Testis (tissue), 2 donors: ENCODE measurements at regions not wholly inside any gene's neighbourhood (a gene's known extent, or its start where the extent isn't known, plus 50 kb on each side); places are given as distances from the start of the nearest gene placed in this dataset.

ENCODE experiments used
- POLR2A ChIP-seq: fragments of 450-650 bp; IDR thresholded peaks from one replicate; pipeline ENCODE4 v1.6.1; 2017; ENCODE audit warnings: antibody characterized with exemption, mild to moderate bottlenecking, moderate library complexity
- TF ChIP-seq, protein P1 (sequence below), 3 experiments: fragments of 450-650 bp in 2 of 3; fragments of 200-600 bp in 1 of 3; sonication (generic) in 1 of 3; IDR thresholded peaks; one replicate each; pipeline ENCODE4 v1.5.1; 2016 to 2019; ENCODE audit warnings: antibody characterized with exemption in 3 of 3, mild to moderate bottlenecking in 2 of 3, moderate library complexity in 1 of 3

DNA sequence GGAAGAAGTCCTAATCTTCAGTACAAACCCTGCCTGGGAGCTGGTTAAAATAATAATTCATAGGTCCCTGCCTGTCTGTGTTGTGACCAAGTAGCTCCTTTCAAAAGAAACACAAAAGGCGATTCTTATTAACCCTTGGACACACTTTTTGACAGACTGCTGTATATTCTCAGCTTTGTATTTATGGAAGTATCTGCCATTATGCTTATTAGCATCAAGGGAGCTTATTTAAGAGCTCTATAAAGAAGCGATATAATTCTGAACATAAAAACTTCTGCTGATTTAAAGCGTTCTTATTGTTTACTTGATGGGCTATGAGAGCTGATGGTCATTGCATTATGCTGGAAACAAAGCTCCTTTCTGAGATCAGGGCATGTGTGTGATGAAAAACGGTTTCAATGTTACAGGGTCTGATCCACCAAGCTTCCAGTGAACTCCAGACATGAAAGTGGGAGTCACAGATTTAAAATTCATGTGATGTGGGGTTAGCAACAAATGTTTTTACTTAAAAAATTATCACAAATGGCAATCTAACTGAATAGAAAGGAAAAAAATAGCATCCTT is 181.8 kb upstream of the PDE10A start:
- TF ChIP-seq, protein P1, sequence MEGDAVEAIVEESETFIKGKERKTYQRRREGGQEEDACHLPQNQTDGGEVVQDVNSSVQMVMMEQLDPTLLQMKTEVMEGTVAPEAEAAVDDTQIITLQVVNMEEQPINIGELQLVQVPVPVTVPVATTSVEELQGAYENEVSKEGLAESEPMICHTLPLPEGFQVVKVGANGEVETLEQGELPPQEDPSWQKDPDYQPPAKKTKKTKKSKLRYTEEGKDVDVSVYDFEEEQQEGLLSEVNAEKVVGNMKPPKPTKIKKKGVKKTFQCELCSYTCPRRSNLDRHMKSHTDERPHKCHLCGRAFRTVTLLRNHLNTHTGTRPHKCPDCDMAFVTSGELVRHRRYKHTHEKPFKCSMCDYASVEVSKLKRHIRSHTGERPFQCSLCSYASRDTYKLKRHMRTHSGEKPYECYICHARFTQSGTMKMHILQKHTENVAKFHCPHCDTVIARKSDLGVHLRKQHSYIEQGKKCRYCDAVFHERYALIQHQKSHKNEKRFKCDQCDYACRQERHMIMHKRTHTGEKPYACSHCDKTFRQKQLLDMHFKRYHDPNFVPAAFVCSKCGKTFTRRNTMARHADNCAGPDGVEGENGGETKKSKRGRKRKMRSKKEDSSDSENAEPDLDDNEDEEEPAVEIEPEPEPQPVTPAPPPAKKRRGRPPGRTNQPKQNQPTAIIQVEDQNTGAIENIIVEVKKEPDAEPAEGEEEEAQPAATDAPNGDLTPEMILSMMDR (IDR thresholded peaks at IDR 0.05), result no peak
- TF ChIP-seq POLR2A, result no peak
